ENCODE measurements at regions not wholly inside any gene's neighbourhood (a gene's known extent, or its start where the extent isn't known, plus 50 kb on each side); places are given as distances from the start of the nearest gene placed in this dataset.
A peak's percentile ranks its signal among the peaks of the same experiment; 100 is the strongest.
"Not testable (repeated sequence)": the region's sequence is repeated elsewhere in the genome, so short reads cannot be mapped to it uniquely, and the experiment has no call there.

GRCh38 chr3:194959217-194959616 is 273.5 kb downstream of the FAM43A start:
- Histone ChIP-seq H3K4me1 (ENCODE audit: control insufficient read depth, insufficient read depth, low read depth, low read length) (no peaks in the 10 kb centered on the region), H2BK5ac (ENCODE audit: low read depth, low read length, poor library complexity, severe bottlenecking) (no peak overlapping the region), H3K23ac (ENCODE audit: low read length in 2 of 2) (no peak overlapping the region), H3K27me3 (ENCODE audit: control insufficient read depth in 1 of 2, insufficient read depth in 1 of 2, low read length in 2 of 2) (peaks cover 35 to 44% of the 10 kb centered on the region in 2 experiments), H3K4me3 (ENCODE audit: insufficient read depth in 1 of 2, low read depth in 1 of 2, low read length in 2 of 2) (no peak overlapping the region), H3K4me2 (ENCODE audit: low read length, poor library complexity, severe bottlenecking) (no peak overlapping the region), H4K91ac (ENCODE audit: low read length) (no peak overlapping the region), H3K14ac (ENCODE audit: low read length in 2 of 2) (no peak overlapping the region), H3K79me1 (replicated peaks; ENCODE audit: low read length, poor library complexity, severe bottlenecking) (no peaks in the 10 kb centered on the region), H3K4ac (ENCODE audit: low read depth in 1 of 2, low read length in 2 of 2) (no peak overlapping the region), H3K18ac (ENCODE audit: low read depth in 1 of 2, low read length in 2 of 2) (no peak overlapping the region), H2BK120ac (ENCODE audit: low read depth, low read length) (no peak overlapping the region), H2AK5ac (ENCODE audit: low read length, severe bottlenecking) (no peak overlapping the region), H3K36me3 (ENCODE audit: control insufficient read depth in 1 of 2, insufficient read depth in 2 of 2, low read depth in 1 of 2, low read length in 2 of 2) (no peaks in the 10 kb centered on the region), H2AFZ (ENCODE audit: low read depth, low read length) (no peak overlapping the region), H3K27ac (ENCODE audit: low read length, poor library complexity, severe bottlenecking) (no peak overlapping the region), H3K9ac (ENCODE audit: low read length) (no peak overlapping the region), H3K9me3 (ENCODE audit: control insufficient read depth, low read length) (no peaks in the 10 kb centered on the region), H2BK15ac (ENCODE audit: low read depth, poor library complexity, severe bottlenecking) (no peak overlapping the region), H2BK12ac (ENCODE audit: low read length in 2 of 2) (no peak overlapping the region), H4K8ac (ENCODE audit: low read length) (no peak overlapping the region)
- 79% methylated on average over 7 of the region's 7 CpGs for WGBS
- no peak for DNase-seq

DNA sequence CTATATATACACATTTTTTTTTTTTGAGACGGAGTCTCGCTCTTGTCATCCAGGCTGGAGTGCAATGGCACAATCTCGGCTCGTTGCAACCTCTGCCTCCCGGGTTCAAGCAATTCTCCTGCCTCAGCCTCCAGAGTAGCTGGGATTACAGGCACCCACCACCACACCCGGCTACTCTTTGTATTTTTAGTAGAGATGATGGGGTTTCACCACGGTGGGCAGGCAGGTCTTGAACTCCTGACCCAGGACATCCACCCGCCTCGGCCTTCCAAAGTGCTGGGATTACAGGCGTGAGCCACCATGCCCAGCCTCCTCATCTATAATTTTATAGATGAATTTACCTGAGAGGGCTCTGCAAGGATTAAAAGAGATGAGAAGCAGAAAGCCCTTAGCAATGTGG is 274.0 kb downstream of the FAM43A start:
- not testable (repeated sequence) for H3K9me3 ChIP-seq (ENCODE audit: control insufficient read depth, low read length); H3K18ac ChIP-seq (ENCODE audit: low read depth in 1 of 2, low read length in 2 of 2); H3K27ac ChIP-seq (ENCODE audit: low read length, poor library complexity, severe bottlenecking); H2BK12ac ChIP-seq (ENCODE audit: low read length in 2 of 2); H4K8ac ChIP-seq (ENCODE audit: low read length); H3K4me2 ChIP-seq (ENCODE audit: low read length, poor library complexity, severe bottlenecking); H4K91ac ChIP-seq (ENCODE audit: low read length); H2AFZ ChIP-seq (ENCODE audit: low read depth, low read length); H3K4me1 ChIP-seq (ENCODE audit: control insufficient read depth, insufficient read depth, low read depth, low read length); H2BK5ac ChIP-seq (ENCODE audit: low read depth, low read length, poor library complexity, severe bottlenecking); H2AK5ac ChIP-seq (ENCODE audit: low read length, severe bottlenecking); H3K14ac ChIP-seq (ENCODE audit: low read length in 2 of 2); H3K4me3 ChIP-seq (ENCODE audit: insufficient read depth in 1 of 2, low read depth in 1 of 2, low read length in 2 of 2); H3K23ac ChIP-seq (ENCODE audit: low read length in 2 of 2); H2BK120ac ChIP-seq (ENCODE audit: low read depth, low read length); H2BK15ac ChIP-seq (ENCODE audit: low read depth, poor library complexity, severe bottlenecking); H3K9ac ChIP-seq (ENCODE audit: low read length); H3K79me1 ChIP-seq (replicated peaks; ENCODE audit: low read length, poor library complexity, severe bottlenecking); DNase-seq; H3K4ac ChIP-seq (ENCODE audit: low read depth in 1 of 2, low read length in 2 of 2); H3K36me3 ChIP-seq (ENCODE audit: control insufficient read depth in 1 of 2, insufficient read depth in 2 of 2, low read depth in 1 of 2, low read length in 2 of 2)
- peaks cover 35 to 44% of the 10 kb centered on the region in 2 experiments for H3K27me3 ChIP-seq (ENCODE audit: control insufficient read depth in 1 of 2, insufficient read depth in 1 of 2, low read length in 2 of 2)
- WGBS = 100% methylated on average over 5 of the region's 10 CpGs

DNA sequence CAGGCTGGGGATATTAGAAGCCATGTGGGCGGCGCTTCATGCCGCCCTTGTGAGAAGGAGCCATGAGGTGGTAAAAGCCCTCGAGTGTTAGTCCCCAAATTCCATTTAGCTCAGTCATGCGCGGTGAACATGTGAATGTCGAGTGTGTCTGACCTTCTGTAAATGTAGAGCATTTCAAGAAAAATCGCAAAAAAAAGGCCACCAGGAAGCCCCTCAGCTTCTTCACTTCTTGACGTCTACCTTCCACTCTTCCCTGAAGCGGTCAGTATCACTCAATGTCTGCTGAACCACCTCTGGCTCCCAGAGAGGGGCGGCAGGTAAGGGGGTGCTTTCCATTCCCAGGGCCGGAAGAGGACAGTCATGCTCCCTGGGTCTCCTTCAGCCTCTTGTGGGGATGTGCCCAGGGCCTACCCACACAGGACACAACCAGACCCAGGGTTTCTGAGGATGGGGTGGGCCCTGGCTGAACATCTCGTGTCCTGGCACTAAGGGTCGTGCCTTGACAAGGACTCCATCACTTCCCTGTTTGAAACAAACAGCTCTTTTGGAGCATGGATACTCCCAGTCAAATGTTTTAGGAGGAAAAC is 274.9 kb downstream of the FAM43A start:
- H3K18ac ChIP-seq (ENCODE audit: low read depth in 1 of 2, low read length in 2 of 2) = no peak overlapping the region
- no peak overlapping the region for H3K4me2 ChIP-seq (ENCODE audit: low read length, poor library complexity, severe bottlenecking)
- no peak overlapping the region for H3K4ac ChIP-seq (ENCODE audit: low read depth in 1 of 2, low read length in 2 of 2)
- no peak overlapping the region for H3K27ac ChIP-seq (ENCODE audit: low read length, poor library complexity, severe bottlenecking)
- no peak overlapping the region for H2BK120ac ChIP-seq (ENCODE audit: low read depth, low read length)
- no peaks in the 10 kb centered on the region for H3K9me3 ChIP-seq (ENCODE audit: control insufficient read depth, low read length)
- WGBS = 77% methylated on average over 14 of the region's 14 CpGs
- no peak for DNase-seq
- no peaks in the 10 kb centered on the region for H3K4me1 ChIP-seq (ENCODE audit: control insufficient read depth, insufficient read depth, low read depth, low read length)
- no peak overlapping the region for H2AFZ ChIP-seq (ENCODE audit: low read depth, low read length)
- peaks cover 29 to 42% of the 10 kb centered on the region in 2 experiments for H3K27me3 ChIP-seq (ENCODE audit: control insufficient read depth in 1 of 2, insufficient read depth in 1 of 2, low read length in 2 of 2)
- no peaks in the 10 kb centered on the region for H3K79me1 ChIP-seq (replicated peaks; ENCODE audit: low read length, poor library complexity, severe bottlenecking)
- H3K36me3 ChIP-seq (ENCODE audit: control insufficient read depth in 1 of 2, insufficient read depth in 2 of 2, low read depth in 1 of 2, low read length in 2 of 2) = no peaks in the 10 kb centered on the region
- no peak overlapping the region for H4K91ac ChIP-seq (ENCODE audit: low read length)
- no peak overlapping the region for H3K14ac ChIP-seq (ENCODE audit: low read length in 2 of 2)
- no peak overlapping the region for H2AK5ac ChIP-seq (ENCODE audit: low read length, severe bottlenecking)
- no peak overlapping the region for H3K23ac ChIP-seq (ENCODE audit: low read length in 2 of 2)
- H3K4me3 ChIP-seq (ENCODE audit: insufficient read depth in 1 of 2, low read depth in 1 of 2, low read length in 2 of 2) = no peak overlapping the region
- no peak overlapping the region for H3K9ac ChIP-seq (ENCODE audit: low read length)
- H4K8ac ChIP-seq (ENCODE audit: low read length) = no peak overlapping the region
- no peak overlapping the region for H2BK15ac ChIP-seq (ENCODE audit: low read depth, poor library complexity, severe bottlenecking)
- no peak overlapping the region for H2BK12ac ChIP-seq (ENCODE audit: low read length in 2 of 2)
- no peak overlapping the region for H2BK5ac ChIP-seq (ENCODE audit: low read depth, low read length, poor library complexity, severe bottlenecking)

- H3K9me3 ChIP-seq (ENCODE audit: control insufficient read depth, low read length) = no peaks in the 10 kb centered on the region
Measured at GRCh38 chr3:194961149-194961548, 275.5 kb downstream of the FAM43A start.

More at GRCh38 chr3:194961149-194961548, 275.5 kb downstream of the FAM43A start:
- H3K23ac ChIP-seq (ENCODE audit: low read length in 2 of 2) = peak overlapping the region in 1 of 2 experiments; percentile 27
- H3K27me3 ChIP-seq (ENCODE audit: control insufficient read depth in 1 of 2, insufficient read depth in 1 of 2, low read length in 2 of 2) = peaks cover 23 to 36% of the 10 kb centered on the region in 2 experiments
- H3K4me3 ChIP-seq (ENCODE audit: insufficient read depth in 1 of 2, low read depth in 1 of 2, low read length in 2 of 2) = no peak overlapping the region
- H3K14ac ChIP-seq (ENCODE audit: low read length in 2 of 2) = peak overlapping the region in 1 of 2 experiments; percentile 36
- H3K4me2 ChIP-seq (ENCODE audit: low read length, poor library complexity, severe bottlenecking) = no peak overlapping the region
- H3K79me1 ChIP-seq (replicated peaks; ENCODE audit: low read length, poor library complexity, severe bottlenecking) = no peaks in the 10 kb centered on the region
- no peak overlapping the region for H2AFZ ChIP-seq (ENCODE audit: low read depth, low read length)
- H3K36me3 ChIP-seq (ENCODE audit: control insufficient read depth in 1 of 2, insufficient read depth in 2 of 2, low read depth in 1 of 2, low read length in 2 of 2) = no peaks in the 10 kb centered on the region
- no peak overlapping the region for H2BK15ac ChIP-seq (ENCODE audit: low read depth, poor library complexity, severe bottlenecking)
- no peak overlapping the region for H3K18ac ChIP-seq (ENCODE audit: low read depth in 1 of 2, low read length in 2 of 2)
- no peak overlapping the region for H2BK120ac ChIP-seq (ENCODE audit: low read depth, low read length)
- no peak for DNase-seq
- no peaks in the 10 kb centered on the region for H3K4me1 ChIP-seq (ENCODE audit: control insufficient read depth, insufficient read depth, low read depth, low read length)
- H4K8ac ChIP-seq (ENCODE audit: low read length) = no peak overlapping the region
- H3K4ac ChIP-seq (ENCODE audit: low read depth in 1 of 2, low read length in 2 of 2) = no peak overlapping the region
- H2BK5ac ChIP-seq (ENCODE audit: low read depth, low read length, poor library complexity, severe bottlenecking) = no peak overlapping the region
- H2BK12ac ChIP-seq (ENCODE audit: low read length in 2 of 2) = no peak overlapping the region
- peak overlapping the region; percentile 53 for H4K91ac ChIP-seq (ENCODE audit: low read length)
- 90% methylated on average over 11 of the region's 11 CpGs for WGBS
- no peak overlapping the region for H2AK5ac ChIP-seq (ENCODE audit: low read length, severe bottlenecking)
- no peak overlapping the region for H3K27ac ChIP-seq (ENCODE audit: low read length, poor library complexity, severe bottlenecking)
- no peak overlapping the region for H3K9ac ChIP-seq (ENCODE audit: low read length)

All from mesenchymal stem cell (in vitro differentiated cells and primary cell).